Activated T-cell treated with anti-CD3 and anti-CD28 coated beads, Interleukin-2, amount 50 U/mL, for 48 hours (primary cell): ENCODE measurements at regions not wholly inside any gene's neighbourhood (a gene's known extent, or its start where the extent isn't known, plus 50 kb on each side); places are given as distances from the start of the nearest gene placed in this dataset.
"Not testable (repeated sequence)": the region's sequence is repeated elsewhere in the genome, so short reads cannot be mapped to it uniquely, and the experiment has no call there.

ENCODE experiments used
- DNase-seq, 2 experiments: peaks; one replicate each; pipeline ENCODE4 v3.0.0-alpha.2; 2020

DNA sequence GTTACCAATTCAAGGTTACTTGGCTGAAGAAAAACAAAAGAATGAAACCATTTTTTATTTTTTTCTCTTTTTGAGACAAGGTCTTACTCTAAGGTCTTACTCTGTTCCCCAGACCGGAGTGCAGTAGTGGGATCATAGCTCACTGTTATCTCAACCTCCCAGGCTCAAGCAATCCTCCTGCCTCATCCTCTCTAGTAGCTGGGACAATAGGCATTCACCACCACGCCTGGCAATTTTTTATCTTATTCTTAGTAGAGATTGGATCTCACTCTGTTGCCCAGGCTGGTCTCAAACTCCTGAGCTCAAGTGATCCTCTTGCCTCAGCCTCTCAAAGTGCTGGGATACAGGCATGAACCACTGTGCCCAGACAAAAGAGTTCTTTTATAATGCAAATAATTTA lies 3732.0 kb upstream of the OR11H1 start:
- not testable (repeated sequence) for DNase-seq

DNA sequence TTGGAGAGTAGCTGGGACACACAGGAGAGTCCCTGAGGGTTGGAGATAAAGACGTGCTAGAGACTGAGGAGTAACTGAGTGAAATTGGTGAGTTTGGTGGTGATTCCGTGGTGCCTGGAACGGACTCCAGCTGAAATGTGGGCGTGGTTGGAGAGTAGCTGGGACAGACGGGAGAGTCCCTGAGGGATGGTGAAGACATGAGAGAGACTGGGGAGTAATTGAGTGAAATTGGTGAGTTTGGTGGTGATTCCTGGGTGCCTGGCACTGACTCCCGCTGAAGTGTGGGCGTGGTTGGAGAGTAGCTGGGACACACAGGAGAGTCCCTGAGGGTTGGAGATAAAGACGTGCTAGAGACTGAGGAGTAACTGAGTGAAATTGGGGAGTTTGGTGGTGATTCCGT lies 3712.5 kb upstream of the OR11H1 start:
- DNase-seq, result not testable (repeated sequence)

DNA sequence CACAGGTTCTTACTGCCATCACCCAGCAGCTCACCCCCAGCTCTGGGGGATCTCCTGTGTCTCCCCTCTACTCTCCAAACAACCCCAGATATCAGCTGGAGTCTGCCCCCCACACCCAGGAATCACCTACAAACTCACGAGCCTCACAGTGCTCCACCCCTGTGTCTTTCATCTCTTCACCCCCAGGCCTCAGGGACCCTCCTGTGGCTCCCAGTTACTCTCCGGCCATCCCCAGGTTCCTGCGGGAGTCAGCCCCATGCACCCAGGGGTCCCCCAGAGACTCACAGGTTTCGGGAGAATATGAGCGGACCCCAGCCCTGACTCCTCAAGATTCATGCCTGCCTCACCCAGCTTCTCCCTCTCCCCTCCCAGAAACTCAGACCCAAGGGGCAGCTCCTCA lies 3709.1 kb upstream of the OR11H1 start:
- not testable (repeated sequence) for DNase-seq

DNA sequence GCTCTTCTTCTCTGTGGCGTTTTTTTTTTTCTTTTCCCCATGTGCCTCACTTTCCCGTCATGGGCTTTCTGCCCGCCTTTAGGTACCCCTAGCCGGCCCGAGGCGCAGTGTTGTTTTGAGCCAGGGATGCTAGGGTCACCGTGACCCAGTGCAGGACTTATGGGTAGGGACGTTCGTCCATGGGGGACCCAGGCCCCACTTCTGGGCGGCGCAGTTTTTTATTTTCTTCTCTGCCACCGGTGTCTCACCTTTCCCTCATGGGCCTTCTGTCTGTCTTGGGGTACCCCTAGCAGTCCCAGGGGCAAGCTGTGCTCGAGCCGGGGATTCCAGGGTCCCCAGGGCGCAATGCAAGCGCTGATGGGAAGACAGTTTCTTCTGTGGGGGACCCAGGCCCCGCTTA lies 3705.7 kb upstream of the OR11H1 start:
- DNase-seq, result not testable (repeated sequence)

DNA sequence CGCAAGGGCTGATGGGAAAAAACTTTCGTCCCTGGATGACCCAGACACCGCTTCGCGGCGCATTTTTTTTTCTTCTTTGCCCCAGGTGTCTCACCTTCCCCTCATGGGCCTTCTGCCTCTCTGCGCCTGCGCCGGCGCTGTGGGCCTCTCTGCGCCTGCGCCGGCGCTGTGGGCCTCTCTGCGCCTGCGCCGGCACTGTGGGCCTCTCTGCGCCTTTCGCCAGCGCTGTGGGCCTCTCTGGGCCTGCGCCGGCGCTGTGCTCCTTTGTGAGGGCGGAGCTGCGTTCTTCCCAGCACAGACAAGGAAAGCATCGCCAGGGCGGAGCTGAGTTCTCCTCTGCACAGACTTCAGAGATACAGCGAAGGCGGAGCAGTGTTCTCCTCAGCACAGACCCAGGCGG lies 3703.0 kb upstream of the OR11H1 start:
- not testable (repeated sequence) for DNase-seq

DNA sequence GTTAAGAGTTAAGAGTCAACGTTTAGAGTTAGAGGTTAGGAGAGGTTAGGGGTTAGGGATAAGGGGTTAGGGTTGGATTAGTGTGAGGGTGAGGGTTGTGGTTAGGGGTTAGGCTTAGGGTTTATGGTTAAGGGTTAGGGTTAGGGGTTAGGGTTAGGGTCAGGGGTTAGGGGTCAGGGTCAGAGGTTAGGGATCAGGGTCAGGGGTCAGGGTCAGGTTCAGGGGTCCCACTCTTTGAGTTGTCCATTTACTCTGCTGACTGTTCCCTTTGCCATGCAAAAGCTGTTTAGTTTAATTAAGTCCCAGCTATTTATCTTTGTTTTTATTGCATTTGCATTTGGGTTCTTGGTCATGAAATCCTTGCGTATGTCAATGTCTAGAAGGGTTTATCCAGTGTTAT lies 3702.0 kb upstream of the OR11H1 start:
- DNase-seq, result not testable (repeated sequence)

DNA sequence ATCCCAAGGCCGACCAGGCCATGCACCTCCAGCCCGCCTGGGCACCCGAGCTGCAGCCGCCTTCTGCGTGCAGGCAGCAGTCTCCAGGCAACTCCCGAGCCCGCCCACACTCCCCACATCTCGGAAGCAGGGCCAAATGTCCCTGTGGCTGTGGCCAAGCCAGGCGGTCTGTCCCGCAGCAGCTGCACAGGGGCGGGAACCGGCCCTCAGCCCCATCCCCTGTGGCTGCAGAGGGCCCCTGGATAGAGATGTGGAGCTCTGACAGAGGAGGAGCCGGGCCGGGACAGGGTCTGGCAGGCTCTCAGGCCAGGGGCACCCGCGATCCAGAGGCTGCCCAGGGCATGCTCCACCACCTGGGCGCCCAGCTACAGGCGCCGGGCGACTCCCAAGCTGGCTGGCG lies 3698.6 kb upstream of the OR11H1 start:
- peak; percentile 16 to 18 for DNase-seq
